GM03348 (cell line): ENCODE measurements at regions not wholly inside any gene's neighbourhood (a gene's known extent, or its start where the extent isn't known, plus 50 kb on each side); places are given as distances from the start of the nearest gene placed in this dataset.
"Not testable (repeated sequence)": the region's sequence is repeated elsewhere in the genome, so short reads cannot be mapped to it uniquely, and the experiment has no call there.

ENCODE experiments used
- DNase-seq: peaks from one replicate; pipeline ENCODE4 v3.0.0; 2012; ENCODE audit warnings: low spot score

GRCh38 chr10:64508029-64508661 is 986.9 kb downstream of the REEP3 start:
- no peak for DNase-seq

GRCh38 chr10:64515970-64516699 is 994.9 kb downstream of the REEP3 start:
- DNase-seq = no peak

- DNase-seq = no peak
Observed at GRCh38 chr10:64518456-64518855, 997.3 kb downstream of the REEP3 start.

- no peak for DNase-seq
Observed at GRCh38 chr10:64519427-64519826, 998.2 kb downstream of the REEP3 start.

- DNase-seq = no peak
Observed at GRCh38 chr10:64519831-64520230, 998.6 kb downstream of the REEP3 start.

- DNase-seq = no peak
Observed at GRCh38 chr10:64523065-64523759, 1002.0 kb downstream of the REEP3 start.

GRCh38 chr10:64528294-64529002 is 1007.2 kb downstream of the REEP3 start:
- DNase-seq = no peak

- DNase-seq = no peak
Observed at GRCh38 chr10:64529003-64529350, 1007.8 kb downstream of the REEP3 start.

GRCh38 chr10:64534616-64535015 is 1013.4 kb downstream of the REEP3 start:
- DNase-seq = no peak

- no peak for DNase-seq
Observed at GRCh38 chr10:64535131-64535867, 1014.1 kb downstream of the REEP3 start.

- no peak for DNase-seq
Observed at GRCh38 chr10:64537112-64537511, 1015.9 kb downstream of the REEP3 start.

GRCh38 chr10:64537928-64538327 is 1016.7 kb downstream of the REEP3 start:
- DNase-seq = no peak

- no peak for DNase-seq
Observed at GRCh38 chr10:64546073-64546472, 1024.9 kb downstream of the REEP3 start.

- DNase-seq = no peak
Observed at GRCh38 chr10:64547168-64547567, 1026.0 kb downstream of the REEP3 start.

GRCh38 chr10:64555666-64556065 is 1034.5 kb downstream of the REEP3 start:
- DNase-seq = no peak

GRCh38 chr10:64558094-64558835 is 1037.1 kb downstream of the REEP3 start:
- no peak for DNase-seq

- DNase-seq = no peak
Observed at GRCh38 chr10:64571056-64571455, 1049.9 kb downstream of the REEP3 start.

- no peak for DNase-seq
Observed at GRCh38 chr10:64573623-64574325, 1052.6 kb downstream of the REEP3 start.

GRCh38 chr10:64574371-64574770 is 1053.2 kb downstream of the REEP3 start:
- no peak for DNase-seq

- no peak for DNase-seq
Observed at GRCh38 chr10:64576497-64576896, 1055.3 kb downstream of the REEP3 start.

GRCh38 chr10:64578757-64579156 is 1057.6 kb downstream of the REEP3 start:
- not testable (repeated sequence) for DNase-seq
